ENCODE measurements at regions not wholly inside any gene's neighbourhood (a gene's known extent, or its start where the extent isn't known, plus 50 kb on each side); places are given as distances from the start of the nearest gene placed in this dataset.

GRCh38 chr4:152023674-152024073 lies 262.9 kb upstream of the GATB start:
- DNase-seq (ENCODE audit: low spot score), result no peak
- no peak overlapping the region for H3K27ac ChIP-seq
- TF ChIP-seq, protein P1, sequence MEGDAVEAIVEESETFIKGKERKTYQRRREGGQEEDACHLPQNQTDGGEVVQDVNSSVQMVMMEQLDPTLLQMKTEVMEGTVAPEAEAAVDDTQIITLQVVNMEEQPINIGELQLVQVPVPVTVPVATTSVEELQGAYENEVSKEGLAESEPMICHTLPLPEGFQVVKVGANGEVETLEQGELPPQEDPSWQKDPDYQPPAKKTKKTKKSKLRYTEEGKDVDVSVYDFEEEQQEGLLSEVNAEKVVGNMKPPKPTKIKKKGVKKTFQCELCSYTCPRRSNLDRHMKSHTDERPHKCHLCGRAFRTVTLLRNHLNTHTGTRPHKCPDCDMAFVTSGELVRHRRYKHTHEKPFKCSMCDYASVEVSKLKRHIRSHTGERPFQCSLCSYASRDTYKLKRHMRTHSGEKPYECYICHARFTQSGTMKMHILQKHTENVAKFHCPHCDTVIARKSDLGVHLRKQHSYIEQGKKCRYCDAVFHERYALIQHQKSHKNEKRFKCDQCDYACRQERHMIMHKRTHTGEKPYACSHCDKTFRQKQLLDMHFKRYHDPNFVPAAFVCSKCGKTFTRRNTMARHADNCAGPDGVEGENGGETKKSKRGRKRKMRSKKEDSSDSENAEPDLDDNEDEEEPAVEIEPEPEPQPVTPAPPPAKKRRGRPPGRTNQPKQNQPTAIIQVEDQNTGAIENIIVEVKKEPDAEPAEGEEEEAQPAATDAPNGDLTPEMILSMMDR (conservative IDR thresholded peaks at IDR 0.05; ENCODE audit: low read depth), result no peak
- ChIA-PET CTCF (no interaction called here), POLR2A (ENCODE audit: low non-redundant PET) (no interaction called here)

DNA sequence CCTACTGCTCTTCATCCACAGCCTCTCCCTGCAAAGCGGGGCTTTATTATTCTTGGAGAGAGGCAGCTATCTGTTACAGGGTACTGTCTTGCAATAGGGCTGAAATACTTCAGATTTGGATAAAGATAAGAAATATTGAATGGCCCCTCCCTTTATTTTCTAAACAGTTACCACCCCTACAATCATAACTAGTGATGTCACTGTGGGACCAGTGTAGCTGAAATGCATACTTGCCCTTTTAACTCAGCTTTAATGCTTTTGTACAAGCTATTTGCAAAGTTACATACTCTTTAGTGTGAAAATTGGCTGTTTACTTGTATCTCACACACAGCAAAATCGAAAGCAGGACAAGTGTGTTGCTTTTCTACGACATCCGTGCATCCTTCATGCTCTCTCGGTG lies 261.7 kb upstream of the GATB start:
- DNase-seq (ENCODE audit: low spot score), result no peak
- TF ChIP-seq, protein P1 (conservative IDR thresholded peaks at IDR 0.05; ENCODE audit: low read depth), result no peak
- CTCF ChIA-PET, result no interaction called here
- POLR2A ChIA-PET (ENCODE audit: low non-redundant PET), result no interaction called here
- H3K27ac ChIP-seq, result no peak overlapping the region

- DNase-seq (ENCODE audit: low spot score), result no peak
- H3K27ac ChIP-seq, result no peak overlapping the region
- CTCF ChIA-PET, result interaction anchor here (0.6 kb wide), 1 partner anchor 141 kb away, joined by 3 read pairs; no protein-coding TSS in a partner anchor
- POLR2A ChIA-PET (ENCODE audit: low non-redundant PET), result no interaction called here
- TF ChIP-seq, protein P1 (conservative IDR thresholded peaks at IDR 0.05; ENCODE audit: low read depth), result no peak
Observed at GRCh38 chr4:152021788-152022438, 261.1 kb upstream of the GATB start.

- DNase-seq (ENCODE audit: low spot score), result no peak
- H3K27ac ChIP-seq, result no peak overlapping the region
- POLR2A ChIA-PET (ENCODE audit: low non-redundant PET), result no interaction called here
- TF ChIP-seq, protein P1 (conservative IDR thresholded peaks at IDR 0.05; ENCODE audit: low read depth), result no peak
- CTCF ChIA-PET, result no interaction called here
Observed at GRCh38 chr4:152020073-152020472, 259.3 kb upstream of the GATB start.

GRCh38 chr4:152016303-152016620 lies 255.5 kb upstream of the GATB start:
- TF ChIP-seq, protein P1 (conservative IDR thresholded peaks at IDR 0.05; ENCODE audit: low read depth), result no peak
- DNase-seq (ENCODE audit: low spot score), result no peak
- ChIA-PET CTCF (no interaction called here), POLR2A (ENCODE audit: low non-redundant PET) (no interaction called here)
- H3K27ac ChIP-seq, result no peak overlapping the region

- ChIA-PET CTCF (no interaction called here), POLR2A (ENCODE audit: low non-redundant PET) (interaction anchor here (0.7 kb wide), 1 partner anchor 64 kb away, joined by 4 read pairs; no protein-coding TSS in a partner anchor)
- H3K27ac ChIP-seq, result no peak overlapping the region
- TF ChIP-seq, protein P1 (conservative IDR thresholded peaks at IDR 0.05; ENCODE audit: low read depth), result no peak
- no peak for DNase-seq (ENCODE audit: low spot score)
Observed at GRCh38 chr4:152015597-152016302, 254.9 kb upstream of the GATB start.
